OCI-LY7 (cell line): ENCODE measurements at regions not wholly inside any gene's neighbourhood (a gene's known extent, or its start where the extent isn't known, plus 50 kb on each side); places are given as distances from the start of the nearest gene placed in this dataset.

ENCODE experiments used
- EZH2phosphoT487 ChIP-seq: fragments of 200-600 bp; sonication (generic); IDR thresholded peaks from 2 replicates; pipeline ENCODE4 v1.6.1; 2018; ENCODE audit warnings: low read depth, borderline replicate concordance, mild to moderate bottlenecking, mixed run types, antibody characterized with exemption, low read length, moderate library complexity, mixed read lengths
- TF ChIP-seq, protein P1 (sequence below): fragments of 200-600 bp; sonication (generic); conservative IDR thresholded peaks from 2 replicates; pipeline ENCODE4 v1.5.1; 2014; ENCODE audit warnings: mild to moderate bottlenecking, antibody characterized with exemption, low read length, moderate library complexity, mixed read lengths

GRCh38 chr5:52673495-52673894 lies 114.2 kb upstream of the ITGA1 start:
- TF ChIP-seq, protein P1, sequence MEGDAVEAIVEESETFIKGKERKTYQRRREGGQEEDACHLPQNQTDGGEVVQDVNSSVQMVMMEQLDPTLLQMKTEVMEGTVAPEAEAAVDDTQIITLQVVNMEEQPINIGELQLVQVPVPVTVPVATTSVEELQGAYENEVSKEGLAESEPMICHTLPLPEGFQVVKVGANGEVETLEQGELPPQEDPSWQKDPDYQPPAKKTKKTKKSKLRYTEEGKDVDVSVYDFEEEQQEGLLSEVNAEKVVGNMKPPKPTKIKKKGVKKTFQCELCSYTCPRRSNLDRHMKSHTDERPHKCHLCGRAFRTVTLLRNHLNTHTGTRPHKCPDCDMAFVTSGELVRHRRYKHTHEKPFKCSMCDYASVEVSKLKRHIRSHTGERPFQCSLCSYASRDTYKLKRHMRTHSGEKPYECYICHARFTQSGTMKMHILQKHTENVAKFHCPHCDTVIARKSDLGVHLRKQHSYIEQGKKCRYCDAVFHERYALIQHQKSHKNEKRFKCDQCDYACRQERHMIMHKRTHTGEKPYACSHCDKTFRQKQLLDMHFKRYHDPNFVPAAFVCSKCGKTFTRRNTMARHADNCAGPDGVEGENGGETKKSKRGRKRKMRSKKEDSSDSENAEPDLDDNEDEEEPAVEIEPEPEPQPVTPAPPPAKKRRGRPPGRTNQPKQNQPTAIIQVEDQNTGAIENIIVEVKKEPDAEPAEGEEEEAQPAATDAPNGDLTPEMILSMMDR: no peak
- TF ChIP-seq EZH2phosphoT487: no peak
